ENCODE measurements at regions not wholly inside any gene's neighbourhood (a gene's known extent, or its start where the extent isn't known, plus 50 kb on each side); places are given as distances from the start of the nearest gene placed in this dataset.

GRCh38 chr2:145059343-145059742, 539.4 kb upstream of the ZEB2 start:
- TF ChIP-seq, protein P1, sequence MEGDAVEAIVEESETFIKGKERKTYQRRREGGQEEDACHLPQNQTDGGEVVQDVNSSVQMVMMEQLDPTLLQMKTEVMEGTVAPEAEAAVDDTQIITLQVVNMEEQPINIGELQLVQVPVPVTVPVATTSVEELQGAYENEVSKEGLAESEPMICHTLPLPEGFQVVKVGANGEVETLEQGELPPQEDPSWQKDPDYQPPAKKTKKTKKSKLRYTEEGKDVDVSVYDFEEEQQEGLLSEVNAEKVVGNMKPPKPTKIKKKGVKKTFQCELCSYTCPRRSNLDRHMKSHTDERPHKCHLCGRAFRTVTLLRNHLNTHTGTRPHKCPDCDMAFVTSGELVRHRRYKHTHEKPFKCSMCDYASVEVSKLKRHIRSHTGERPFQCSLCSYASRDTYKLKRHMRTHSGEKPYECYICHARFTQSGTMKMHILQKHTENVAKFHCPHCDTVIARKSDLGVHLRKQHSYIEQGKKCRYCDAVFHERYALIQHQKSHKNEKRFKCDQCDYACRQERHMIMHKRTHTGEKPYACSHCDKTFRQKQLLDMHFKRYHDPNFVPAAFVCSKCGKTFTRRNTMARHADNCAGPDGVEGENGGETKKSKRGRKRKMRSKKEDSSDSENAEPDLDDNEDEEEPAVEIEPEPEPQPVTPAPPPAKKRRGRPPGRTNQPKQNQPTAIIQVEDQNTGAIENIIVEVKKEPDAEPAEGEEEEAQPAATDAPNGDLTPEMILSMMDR (IDR thresholded peaks at IDR 0.05; ENCODE audit: control insufficient read depth, insufficient read depth, low read depth, low read length, missing control alignments), result no peak
- H3K4me3 ChIP-seq (ENCODE audit: control insufficient read depth, low read depth, low read length), result no peak overlapping the region
- no peak for DNase-seq (ENCODE audit: low read depth)

DNA sequence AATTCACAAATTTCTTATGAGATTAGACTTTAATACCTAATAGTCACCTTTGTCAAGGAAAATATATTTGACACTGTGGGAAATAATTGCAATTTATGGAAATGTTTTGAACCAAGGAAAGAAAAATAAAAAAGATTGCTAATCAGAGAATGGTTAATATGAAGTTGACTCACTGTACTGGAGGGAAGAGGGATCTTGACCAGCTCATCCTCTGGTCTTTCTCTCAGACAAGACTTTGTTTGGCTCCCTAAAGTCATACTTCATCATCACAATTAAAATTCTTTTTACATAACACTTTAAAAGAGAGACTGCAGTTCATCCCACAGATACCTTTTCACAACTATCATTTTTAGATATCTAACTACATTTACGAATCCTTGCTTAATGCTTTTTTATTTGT, 538.5 kb upstream of the ZEB2 start:
- TF ChIP-seq, protein P1 (IDR thresholded peaks at IDR 0.05; ENCODE audit: control insufficient read depth, insufficient read depth, low read depth, low read length, missing control alignments), result no peak
- H3K4me3 ChIP-seq (ENCODE audit: control insufficient read depth, low read depth, low read length), result no peak overlapping the region
- no peak for DNase-seq (ENCODE audit: low read depth)

DNA sequence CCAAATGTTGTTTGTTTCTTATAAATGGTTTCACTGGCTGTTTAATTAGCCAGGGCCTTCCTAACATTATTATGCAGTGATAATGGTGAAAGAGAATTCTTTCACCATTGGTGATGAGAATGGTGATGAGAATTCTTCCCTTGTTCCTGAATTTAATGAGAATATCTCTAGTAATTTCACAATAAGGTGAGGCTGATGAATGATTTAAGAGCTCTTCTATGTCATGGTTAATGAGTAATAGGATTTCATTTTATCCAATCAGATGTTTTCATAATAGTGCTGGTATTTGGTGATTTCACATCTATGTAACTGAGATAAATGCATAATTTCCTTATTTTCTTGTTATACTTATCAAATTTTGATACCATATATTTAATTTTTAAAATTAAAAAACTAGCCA, 535.7 kb upstream of the ZEB2 start:
- no peak for DNase-seq (ENCODE audit: low read depth)
- no peak overlapping the region for H3K4me3 ChIP-seq (ENCODE audit: control insufficient read depth, low read depth, low read length)
- TF ChIP-seq, protein P1 (IDR thresholded peaks at IDR 0.05; ENCODE audit: control insufficient read depth, insufficient read depth, low read depth, low read length, missing control alignments), result no peak

- TF ChIP-seq, protein P1 (IDR thresholded peaks at IDR 0.05; ENCODE audit: control insufficient read depth, insufficient read depth, low read depth, low read length, missing control alignments), result no peak
- H3K4me3 ChIP-seq (ENCODE audit: control insufficient read depth, low read depth, low read length), result no peak overlapping the region
- no peak for DNase-seq (ENCODE audit: low read depth)
Measured at GRCh38 chr2:145050134-145050533, 530.2 kb upstream of the ZEB2 start.

- TF ChIP-seq, protein P1 (IDR thresholded peaks at IDR 0.05; ENCODE audit: control insufficient read depth, insufficient read depth, low read depth, low read length, missing control alignments), result no peak
- H3K4me3 ChIP-seq (ENCODE audit: control insufficient read depth, low read depth, low read length), result no peak overlapping the region
- no peak for DNase-seq (ENCODE audit: low read depth)
Measured at GRCh38 chr2:145049475-145049874, 529.6 kb upstream of the ZEB2 start.

DNA sequence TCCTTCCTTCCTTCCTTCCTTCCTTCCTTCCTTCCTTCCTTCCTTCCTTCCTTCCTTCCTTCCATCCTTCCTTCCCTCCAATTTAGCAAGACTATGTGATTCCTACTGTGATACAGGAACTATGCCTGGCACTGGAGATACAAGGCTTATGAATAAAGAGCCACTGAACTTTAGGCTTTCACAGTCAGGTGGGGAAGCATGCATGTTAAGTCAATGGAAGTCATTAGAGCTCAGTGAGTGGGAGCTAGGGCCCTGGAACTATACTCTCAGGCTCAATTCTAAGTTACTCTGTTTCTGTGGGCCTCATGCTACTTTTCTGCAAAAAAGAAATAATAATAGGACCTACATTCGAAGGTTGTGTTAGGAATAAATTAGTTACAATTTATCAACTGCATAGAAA, 527.6 kb upstream of the ZEB2 start:
- DNase-seq (ENCODE audit: low read depth), result no peak
- TF ChIP-seq, protein P1 (IDR thresholded peaks at IDR 0.05; ENCODE audit: control insufficient read depth, insufficient read depth, low read depth, low read length, missing control alignments), result no peak

GRCh38 chr2:145044491-145044890, 524.6 kb upstream of the ZEB2 start:
- TF ChIP-seq, protein P1 (IDR thresholded peaks at IDR 0.05; ENCODE audit: control insufficient read depth, insufficient read depth, low read depth, low read length, missing control alignments), result no peak
- no peak overlapping the region for H3K4me3 ChIP-seq (ENCODE audit: control insufficient read depth, low read depth, low read length)
- no peak for DNase-seq (ENCODE audit: low read depth)

More for the DNA sequence above, 527.6 kb upstream of the ZEB2 start:
- no peak overlapping the region for H3K4me3 ChIP-seq (ENCODE audit: control insufficient read depth, low read depth, low read length)
